ENCODE measurements at regions not wholly inside any gene's neighbourhood (a gene's known extent, or its start where the extent isn't known, plus 50 kb on each side); places are given as distances from the start of the nearest gene placed in this dataset.

GRCh38 chrX:129193357-129193756, 329.9 kb downstream of the SMARCA1 start:
- TF ChIP-seq, protein P1, sequence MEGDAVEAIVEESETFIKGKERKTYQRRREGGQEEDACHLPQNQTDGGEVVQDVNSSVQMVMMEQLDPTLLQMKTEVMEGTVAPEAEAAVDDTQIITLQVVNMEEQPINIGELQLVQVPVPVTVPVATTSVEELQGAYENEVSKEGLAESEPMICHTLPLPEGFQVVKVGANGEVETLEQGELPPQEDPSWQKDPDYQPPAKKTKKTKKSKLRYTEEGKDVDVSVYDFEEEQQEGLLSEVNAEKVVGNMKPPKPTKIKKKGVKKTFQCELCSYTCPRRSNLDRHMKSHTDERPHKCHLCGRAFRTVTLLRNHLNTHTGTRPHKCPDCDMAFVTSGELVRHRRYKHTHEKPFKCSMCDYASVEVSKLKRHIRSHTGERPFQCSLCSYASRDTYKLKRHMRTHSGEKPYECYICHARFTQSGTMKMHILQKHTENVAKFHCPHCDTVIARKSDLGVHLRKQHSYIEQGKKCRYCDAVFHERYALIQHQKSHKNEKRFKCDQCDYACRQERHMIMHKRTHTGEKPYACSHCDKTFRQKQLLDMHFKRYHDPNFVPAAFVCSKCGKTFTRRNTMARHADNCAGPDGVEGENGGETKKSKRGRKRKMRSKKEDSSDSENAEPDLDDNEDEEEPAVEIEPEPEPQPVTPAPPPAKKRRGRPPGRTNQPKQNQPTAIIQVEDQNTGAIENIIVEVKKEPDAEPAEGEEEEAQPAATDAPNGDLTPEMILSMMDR (IDR thresholded peaks at IDR 0.05; ENCODE audit: borderline replicate concordance, insufficient read depth, low read depth, low read length) = no peak
- no peak overlapping the region for H3K4me3 ChIP-seq (ENCODE audit: low read depth, low read length)

DNA sequence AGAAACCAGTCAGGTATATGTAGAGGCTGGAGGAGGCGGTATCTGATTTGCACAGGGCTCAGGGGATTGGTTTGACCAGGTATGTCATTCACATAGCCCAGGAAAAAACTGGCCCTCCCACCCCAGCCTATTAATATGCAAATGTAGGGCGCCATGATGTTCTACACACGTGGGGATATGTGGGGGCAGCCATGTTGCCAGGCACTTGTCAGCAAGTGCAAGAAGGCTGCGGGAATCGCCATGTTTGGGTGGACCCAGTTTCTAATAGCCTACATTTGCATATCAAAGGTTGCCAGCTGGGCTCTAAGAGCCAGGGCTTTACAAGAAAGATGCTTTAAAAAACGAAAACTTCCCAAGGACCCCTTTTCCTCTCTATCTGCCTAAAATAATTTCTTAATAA, 335.1 kb downstream of the SMARCA1 start:
- TF ChIP-seq, protein P1 (IDR thresholded peaks at IDR 0.05; ENCODE audit: borderline replicate concordance, insufficient read depth, low read depth, low read length) = no peak
- H3K4me3 ChIP-seq (ENCODE audit: low read depth, low read length) = no peak overlapping the region

- no peak overlapping the region for H3K4me3 ChIP-seq (ENCODE audit: low read depth, low read length)
- TF ChIP-seq, protein P1 (IDR thresholded peaks at IDR 0.05; ENCODE audit: borderline replicate concordance, insufficient read depth, low read depth, low read length) = no peak
Measured at GRCh38 chrX:129176710-129177109, 346.6 kb downstream of the SMARCA1 start.

GRCh38 chrX:129161108-129161507, 362.2 kb downstream of the SMARCA1 start:
- TF ChIP-seq, protein P1 (IDR thresholded peaks at IDR 0.05; ENCODE audit: borderline replicate concordance, insufficient read depth, low read depth, low read length) = no peak
- no peak overlapping the region for H3K4me3 ChIP-seq (ENCODE audit: low read depth, low read length)

- H3K4me3 ChIP-seq (ENCODE audit: low read depth, low read length) = no peak overlapping the region
- TF ChIP-seq, protein P1 (IDR thresholded peaks at IDR 0.05; ENCODE audit: borderline replicate concordance, insufficient read depth, low read depth, low read length) = no peak
Measured at GRCh38 chrX:129158505-129158904, 364.8 kb downstream of the SMARCA1 start.

DNA sequence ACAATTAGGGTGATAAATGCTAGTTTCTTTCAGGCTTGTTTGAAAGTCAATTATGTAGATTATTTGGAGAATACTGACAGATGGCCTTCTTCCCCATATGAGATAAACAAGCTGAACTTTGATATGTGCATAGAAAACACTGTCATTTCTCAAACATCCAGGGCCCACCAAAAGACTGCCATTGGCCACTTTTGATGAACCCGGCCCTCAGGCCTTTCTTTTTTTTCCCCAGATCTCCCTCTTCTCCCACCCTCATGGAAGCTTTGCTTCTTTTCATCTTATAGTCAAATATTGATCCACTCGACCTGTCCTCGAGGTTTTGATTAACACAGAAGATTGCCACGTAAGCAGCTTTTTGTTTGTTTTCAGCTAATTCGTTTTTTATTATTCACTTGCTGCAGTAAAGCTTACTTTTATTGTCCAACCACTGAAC, 377.4 kb downstream of the SMARCA1 start:
- TF ChIP-seq, protein P1 (IDR thresholded peaks at IDR 0.05; ENCODE audit: borderline replicate concordance, insufficient read depth, low read depth, low read length) = no peak

DNA sequence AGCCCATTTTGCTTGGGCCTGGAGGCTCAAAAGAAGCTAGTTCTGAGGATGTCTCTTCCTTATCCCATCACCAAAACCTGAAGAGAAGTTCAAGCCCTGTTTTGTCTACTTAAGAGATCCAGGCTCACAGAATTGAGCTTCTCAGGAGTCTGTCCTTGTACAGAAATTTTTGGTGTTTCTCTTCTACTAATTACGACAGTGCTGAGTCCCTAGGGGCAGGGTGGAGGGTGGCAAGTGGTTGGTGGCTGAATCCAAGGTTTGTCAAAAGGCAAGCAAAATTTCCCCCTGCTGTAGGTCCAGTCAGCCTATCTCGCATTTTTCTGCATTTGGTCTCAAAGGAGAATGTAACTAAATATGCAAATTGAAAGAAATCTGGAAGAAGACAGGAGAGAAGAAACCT, 377.9 kb downstream of the SMARCA1 start:
- H3K4me3 ChIP-seq (ENCODE audit: low read depth, low read length) = no peak overlapping the region
- TF ChIP-seq, protein P1 (IDR thresholded peaks at IDR 0.05; ENCODE audit: borderline replicate concordance, insufficient read depth, low read depth, low read length) = no peak

More for the DNA sequence above, 377.4 kb downstream of the SMARCA1 start:
- H3K4me3 ChIP-seq (ENCODE audit: low read depth, low read length) = no peak overlapping the region
